ENCODE measurements at regions not wholly inside any gene's neighbourhood (a gene's known extent, or its start where the extent isn't known, plus 50 kb on each side); places are given as distances from the start of the nearest gene placed in this dataset.

GRCh38 chr3:157626817-157627216 is 123.6 kb upstream of the VEPH1 start:
- no peak for DNase-seq (ENCODE audit: low spot score)

GRCh38 chr3:157624801-157625200 is 121.6 kb upstream of the VEPH1 start:
- no peak for DNase-seq (ENCODE audit: low spot score)

- DNase-seq (ENCODE audit: low spot score): no peak
These were observed 115.7 kb upstream of the VEPH1 start for GRCh38 chr3:157618886-157619285.

GRCh38 chr3:157618075-157618760 is 115.0 kb upstream of the VEPH1 start:
- peak; percentile 93 for DNase-seq (ENCODE audit: low spot score)

GRCh38 chr3:157614896-157615295 is 111.7 kb upstream of the VEPH1 start:
- no peak for DNase-seq (ENCODE audit: low spot score)

GRCh38 chr3:157611536-157612076 is 108.4 kb upstream of the VEPH1 start:
- DNase-seq (ENCODE audit: low spot score): no peak

GRCh38 chr3:157610876-157611535 is 107.8 kb upstream of the VEPH1 start:
- DNase-seq (ENCODE audit: low spot score): no peak

GRCh38 chr3:157607826-157608405 is 104.7 kb upstream of the VEPH1 start:
- DNase-seq (ENCODE audit: low spot score): no peak

GRCh38 chr3:157606852-157607197 is 103.6 kb upstream of the VEPH1 start:
- no peak for DNase-seq (ENCODE audit: low spot score)

- peak; percentile 87 for DNase-seq (ENCODE audit: low spot score)
These were observed 103.0 kb upstream of the VEPH1 start for GRCh38 chr3:157606011-157606851.

GRCh38 chr3:157605356-157605755 is 102.1 kb upstream of the VEPH1 start:
- no peak for DNase-seq (ENCODE audit: low spot score)

- DNase-seq (ENCODE audit: low spot score): no peak
These were observed 99.2 kb upstream of the VEPH1 start for GRCh38 chr3:157602424-157602823.

- DNase-seq (ENCODE audit: low spot score): no peak
These were observed 92.0 kb upstream of the VEPH1 start for GRCh38 chr3:157595259-157595658.

GRCh38 chr3:157594413-157594812 is 91.2 kb upstream of the VEPH1 start:
- no peak for DNase-seq (ENCODE audit: low spot score)

- no peak for DNase-seq (ENCODE audit: low spot score)
These were observed 89.6 kb upstream of the VEPH1 start for GRCh38 chr3:157592769-157593168.

- no peak for DNase-seq (ENCODE audit: low spot score)
These were observed 87.1 kb upstream of the VEPH1 start for GRCh38 chr3:157590273-157590672.

GRCh38 chr3:157589211-157589610 is 86.0 kb upstream of the VEPH1 start:
- DNase-seq (ENCODE audit: low spot score): no peak

GRCh38 chr3:157588386-157589060 is 85.3 kb upstream of the VEPH1 start:
- no peak for DNase-seq (ENCODE audit: low spot score)

- DNase-seq (ENCODE audit: low spot score): no peak
These were observed 83.1 kb upstream of the VEPH1 start for GRCh38 chr3:157586293-157586692.

- no peak for DNase-seq (ENCODE audit: low spot score)
These were observed 82.2 kb upstream of the VEPH1 start for GRCh38 chr3:157585386-157585785.

- no peak for DNase-seq (ENCODE audit: low spot score)
These were observed 79.4 kb upstream of the VEPH1 start for GRCh38 chr3:157582637-157582973.
